AG04450 (cell line): ENCODE measurements at regions not wholly inside any gene's neighbourhood (a gene's known extent, or its start where the extent isn't known, plus 50 kb on each side); places are given as distances from the start of the nearest gene placed in this dataset.

ENCODE experiments used
- CTCF ChIA-PET: fragments of 300-600, 350-600 bp; formaldehyde crosslinking; extraction: SDS; loops from one replicate; lab custom pipeline; 2022; ENCODE audit warnings: antibody characterized with exemption, inconsistent platforms; lab: Charles Lee
- POLR2A ChIA-PET: fragments of 350-600 bp; formaldehyde crosslinking; extraction: SDS; loops from one replicate; lab custom pipeline; 2021; ENCODE audit warnings: antibody characterized with exemption, inconsistent platforms; lab: Yijun Ruan, JAX
- DNase-seq: peaks from one replicate; pipeline ENCODE4 v3.0.0-alpha.2; 2011; ENCODE audit warnings: low read depth, low spot score
- H3K27ac ChIP-seq: one replicate; pipeline ENCODE4 v1.5.1; 2012; ENCODE audit warnings: low read depth, low read length, control low read depth
- H3K27me3 ChIP-seq: one replicate; pipeline ENCODE4 v1.6.0; 2012; ENCODE audit warnings: low read length; ENCODE audit not compliant: control insufficient read depth, insufficient read depth
- H3K4me3 ChIP-seq: 2 replicates; pipeline ENCODE4 v1.5.1; 2011; ENCODE audit warnings: mild to moderate bottlenecking, low read depth, low read length, control low read depth
- H3K9me3 ChIP-seq: 2 replicates; pipeline ENCODE4 v1.5.1; 2012; ENCODE audit warnings: low read length; ENCODE audit not compliant: control insufficient read depth, insufficient read depth
- CTCF ChIP-seq: IDR thresholded peaks from 2 replicates; pipeline ENCODE4 v1.5.1; 2011; ENCODE audit warnings: low read depth, low read length, control low read depth, inconsistent platforms

- no peak overlapping the region for H3K4me3 ChIP-seq
- H3K27ac ChIP-seq = no peak overlapping the region
- DNase-seq = no peak
- CTCF ChIA-PET = no interaction called here
- POLR2A ChIA-PET = no interaction called here
- H3K27me3 ChIP-seq = no peaks in the 10 kb centered on the region
- H3K9me3 ChIP-seq = no peaks in the 10 kb centered on the region
- TF ChIP-seq CTCF = no peak
Observed at GRCh38 chr6:21447987-21448386, 145.6 kb upstream of the SOX4 start.

- no peak overlapping the region for H3K27ac ChIP-seq
- no peaks in the 10 kb centered on the region for H3K9me3 ChIP-seq
- CTCF ChIA-PET = no interaction called here
- POLR2A ChIA-PET = no interaction called here
- H3K4me3 ChIP-seq = no peak overlapping the region
- H3K27me3 ChIP-seq = no peaks in the 10 kb centered on the region
- DNase-seq = no peak
- TF ChIP-seq CTCF = no peak
Observed at GRCh38 chr6:21448485-21449109, 145.0 kb upstream of the SOX4 start.

- Histone ChIP-seq H3K27me3 (no peaks in the 10 kb centered on the region), H3K9me3 (no peaks in the 10 kb centered on the region), H3K4me3 (no peak overlapping the region), H3K27ac (no peak overlapping the region)
- ChIA-PET CTCF (no interaction called here), POLR2A (interaction anchor here (0.6 kb wide), 1 partner anchor 258 kb away, joined by 16 read pairs; no protein-coding TSS in a partner anchor)
- no peak for DNase-seq
- no peak for TF ChIP-seq CTCF
Observed at GRCh38 chr6:21450149-21450548, 143.4 kb upstream of the SOX4 start.

GRCh38 chr6:21450628-21451027 is 142.9 kb upstream of the SOX4 start:
- no peak for DNase-seq
- ChIA-PET POLR2A (no interaction called here), CTCF (no interaction called here)
- no peak overlapping the region for H3K27ac ChIP-seq
- H3K4me3 ChIP-seq = no peak overlapping the region
- no peaks in the 10 kb centered on the region for H3K27me3 ChIP-seq
- TF ChIP-seq CTCF = no peak
- H3K9me3 ChIP-seq = no peaks in the 10 kb centered on the region

- CTCF ChIA-PET = no interaction called here
- TF ChIP-seq CTCF = no peak
- DNase-seq = no peak
- Histone ChIP-seq H3K4me3 (no peak overlapping the region), H3K9me3 (no peaks in the 10 kb centered on the region), H3K27me3 (no peaks in the 10 kb centered on the region), H3K27ac (no peak overlapping the region)
- POLR2A ChIA-PET = no interaction called here
Observed at GRCh38 chr6:21451546-21452013, 142.0 kb upstream of the SOX4 start.
